SKM-1 treated with dmso at 0.1 percent for 144 hours (cell line): ENCODE measurements at regions not wholly inside any gene's neighbourhood (a gene's known extent, or its start where the extent isn't known, plus 50 kb on each side); places are given as distances from the start of the nearest gene placed in this dataset.

Experiments used
- DNase-seq: peaks from one replicate; lab custom pipeline; 2025; ENCODE audit not compliant: unreplicated experiment; lab: John Stamatoyannopoulos, UW

- DNase-seq, result no peak
These were observed 50.5 kb upstream of the PALM2AKAP2 start for GRCh38 chr9:109729513-109729912.
